Inflammatory macrophage (primary cell): ENCODE measurements at regions not wholly inside any gene's neighbourhood (a gene's known extent, or its start where the extent isn't known, plus 50 kb on each side); places are given as distances from the start of the nearest gene placed in this dataset.

Experiments
- DNase-seq, 2 donors: peaks; one replicate each; pipeline ENCODE4 v3.0.0-alpha.2; 2020 to 2022

DNA sequence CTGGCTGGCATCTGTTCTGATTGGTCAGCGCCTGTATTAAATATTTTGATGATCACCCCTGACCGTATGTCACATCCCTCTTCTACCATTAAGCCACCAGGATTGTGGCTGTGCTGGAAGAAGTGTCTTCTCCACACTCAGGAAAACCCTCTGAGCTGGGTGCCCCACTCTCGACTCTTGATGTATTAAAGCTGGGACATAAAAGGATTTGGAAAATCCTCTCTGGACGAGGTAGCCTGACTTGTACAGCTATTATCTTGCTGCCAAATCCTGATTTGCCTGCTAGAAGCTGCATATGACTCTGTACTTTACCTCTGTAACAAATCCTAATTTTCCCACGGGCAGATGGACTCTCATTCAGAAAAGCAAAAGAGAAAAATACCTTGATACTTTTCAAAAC is 161.0 kb downstream of the SLC28A3 start:
- DNase-seq = no peak

DNA sequence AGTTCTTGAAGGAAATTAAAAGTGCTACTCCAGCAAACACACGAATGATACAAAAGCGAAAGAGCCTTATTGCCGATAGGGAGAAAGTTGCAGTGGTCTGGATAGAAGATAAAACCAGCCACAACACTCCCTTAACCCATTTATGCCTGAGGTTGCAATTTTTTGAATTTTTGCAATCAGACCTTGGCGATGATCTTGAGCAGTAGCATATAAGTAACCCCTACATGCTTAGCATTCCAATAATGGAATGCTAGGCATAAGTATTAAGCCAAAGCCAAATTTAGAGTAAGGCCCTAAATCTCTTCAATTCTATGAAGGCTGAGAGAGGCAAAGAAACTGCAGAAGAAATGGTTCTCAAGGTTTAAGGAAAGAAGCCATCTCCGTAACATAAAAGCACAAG is 153.5 kb downstream of the SLC28A3 start:
- DNase-seq = no peak

DNA sequence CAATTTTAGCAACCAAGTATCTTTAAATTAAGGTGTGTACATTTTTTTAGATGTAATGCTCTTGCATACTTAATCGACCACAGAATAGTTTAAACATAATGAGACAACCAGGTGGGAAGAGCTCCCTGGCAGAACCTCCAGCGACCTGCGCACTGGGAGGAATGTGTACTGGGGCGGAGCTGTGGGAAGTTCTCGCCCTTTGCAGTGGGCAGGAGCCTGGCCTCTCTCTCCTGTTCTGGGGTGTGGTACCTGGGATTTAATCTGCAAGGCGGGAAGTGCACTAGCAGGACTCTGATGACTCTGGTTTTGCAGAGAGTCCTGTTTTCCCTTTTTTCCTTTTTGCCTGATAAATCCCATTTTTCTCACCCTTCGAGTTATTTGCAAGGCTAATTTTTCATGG is 150.7 kb downstream of the SLC28A3 start:
- no peak for DNase-seq

DNA sequence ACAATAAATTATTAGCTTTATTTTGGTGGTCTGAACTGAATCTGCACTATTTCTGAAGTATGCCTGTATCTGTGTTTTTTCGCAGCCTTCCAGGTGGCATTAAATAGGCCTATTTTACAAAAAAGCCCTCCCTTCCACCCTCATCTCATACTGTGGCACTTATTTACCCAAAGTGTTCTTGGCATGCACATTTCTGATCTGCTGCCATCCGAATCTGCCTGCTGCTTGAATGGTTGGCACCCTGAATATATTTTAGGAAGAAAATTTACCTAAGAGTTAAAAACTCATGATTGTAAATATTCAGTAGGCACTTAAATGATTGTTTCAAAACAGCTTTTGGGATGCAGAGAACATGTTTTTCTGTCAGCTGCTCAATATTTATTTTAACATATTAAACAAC is 150.1 kb downstream of the SLC28A3 start:
- DNase-seq = no peak

DNA sequence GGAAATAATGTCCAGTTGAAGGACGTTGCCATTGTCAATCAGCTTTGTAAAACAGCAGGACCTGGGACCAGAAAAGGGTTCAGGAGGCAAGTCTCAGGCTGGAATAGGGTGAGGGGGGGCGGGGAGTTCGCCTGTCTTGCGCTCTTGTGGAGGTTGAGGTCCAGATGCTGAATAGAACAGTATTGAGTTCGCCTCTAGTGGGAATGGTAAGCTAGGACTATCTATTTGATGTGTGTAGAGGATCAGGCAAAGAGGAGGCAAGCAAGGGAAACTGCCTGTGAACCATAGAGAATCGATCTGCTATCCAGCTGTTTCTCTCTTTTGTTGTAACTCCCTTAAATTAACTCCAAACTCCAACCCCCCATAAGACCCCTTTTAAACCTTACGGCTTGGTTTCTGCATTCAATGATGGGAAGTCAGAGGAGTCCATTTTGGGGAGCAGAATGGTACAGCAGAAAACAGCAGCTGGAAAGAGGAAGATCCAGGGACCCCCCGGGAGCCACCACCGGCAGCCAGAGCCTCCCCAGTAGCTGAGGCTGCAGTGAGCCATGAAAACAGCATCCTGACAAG is 133.7 kb downstream of the SLC28A3 start:
- DNase-seq = no peak

DNA sequence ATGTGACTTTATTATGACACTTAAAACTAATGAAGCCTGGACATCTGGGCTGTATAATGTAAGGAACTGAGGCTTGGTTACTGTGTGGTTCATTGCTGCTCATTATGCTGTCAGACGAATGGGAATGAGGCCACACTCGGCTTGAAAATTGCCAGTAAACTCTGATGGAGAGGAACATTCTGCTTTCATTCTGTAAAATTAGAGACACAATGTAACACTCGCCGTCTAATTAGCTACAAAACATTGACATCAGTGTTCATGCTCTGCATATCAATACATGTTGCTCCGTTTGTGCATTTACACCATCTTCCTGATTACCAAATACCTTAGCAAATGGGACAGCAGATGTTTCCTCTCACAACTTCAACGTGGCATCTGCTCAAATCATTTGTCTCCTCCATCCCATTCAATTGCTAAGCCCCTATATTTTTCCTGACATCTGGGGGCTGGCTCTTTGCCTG is 133.0 kb downstream of the SLC28A3 start:
- DNase-seq = no peak

DNA sequence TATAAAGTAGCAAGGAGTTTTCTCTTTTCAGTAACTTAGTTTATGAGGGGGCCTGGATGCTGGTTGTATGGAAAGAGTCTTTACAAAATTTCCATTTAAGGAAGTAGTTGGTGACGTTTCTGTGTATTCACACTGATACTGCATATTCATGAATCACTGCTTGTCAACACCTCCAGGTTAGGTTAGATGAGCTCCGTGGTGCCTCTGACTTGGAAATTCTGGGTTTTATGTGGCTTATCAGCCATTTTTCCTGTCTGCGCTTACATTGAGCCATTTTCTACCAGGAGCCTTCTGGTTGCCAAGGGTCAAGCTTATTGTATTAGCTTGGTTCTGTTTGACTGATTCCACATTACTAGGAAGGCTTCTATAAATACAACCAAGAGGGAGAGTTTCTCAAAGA is 128.3 kb downstream of the SLC28A3 start:
- no peak for DNase-seq

DNA sequence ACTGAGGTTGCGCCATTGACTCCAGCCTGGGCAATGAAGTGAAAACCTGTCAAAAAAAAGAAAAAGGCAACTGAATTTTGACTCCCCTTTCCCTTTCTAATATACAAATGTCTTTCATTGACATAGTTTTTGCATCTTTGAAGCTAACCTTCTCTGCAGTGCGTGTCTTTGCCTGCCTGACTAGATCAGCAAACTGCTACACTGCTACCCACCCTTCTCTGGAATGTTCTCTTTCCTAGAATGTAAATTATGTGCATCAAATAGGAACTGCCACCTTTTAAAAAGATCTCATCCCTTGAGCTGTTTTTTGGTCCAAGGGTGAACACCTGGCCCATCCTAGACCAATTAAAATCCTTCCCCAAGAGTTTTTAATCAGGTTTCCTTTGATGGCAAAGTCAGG is 127.6 kb downstream of the SLC28A3 start:
- DNase-seq = no peak

DNA sequence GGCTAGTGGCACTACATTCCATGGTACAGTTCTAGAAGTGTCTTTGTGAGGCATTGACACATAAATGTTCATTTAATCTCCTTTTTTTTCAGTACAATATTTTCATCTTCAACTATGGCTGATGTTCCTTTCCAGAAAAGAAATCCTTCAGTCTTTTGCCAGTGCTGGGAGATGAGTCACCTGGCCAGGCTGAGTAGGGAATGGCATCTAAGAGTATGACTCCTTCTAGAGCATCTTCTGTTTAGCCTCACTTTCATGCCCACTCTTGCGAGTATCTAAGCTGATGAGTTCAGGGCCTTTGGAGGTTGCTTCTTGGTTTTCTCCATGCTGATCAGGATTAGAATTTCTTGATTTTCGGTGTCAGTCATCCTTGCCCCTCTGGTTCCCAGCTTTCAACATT is 124.4 kb downstream of the SLC28A3 start:
- no peak for DNase-seq

DNA sequence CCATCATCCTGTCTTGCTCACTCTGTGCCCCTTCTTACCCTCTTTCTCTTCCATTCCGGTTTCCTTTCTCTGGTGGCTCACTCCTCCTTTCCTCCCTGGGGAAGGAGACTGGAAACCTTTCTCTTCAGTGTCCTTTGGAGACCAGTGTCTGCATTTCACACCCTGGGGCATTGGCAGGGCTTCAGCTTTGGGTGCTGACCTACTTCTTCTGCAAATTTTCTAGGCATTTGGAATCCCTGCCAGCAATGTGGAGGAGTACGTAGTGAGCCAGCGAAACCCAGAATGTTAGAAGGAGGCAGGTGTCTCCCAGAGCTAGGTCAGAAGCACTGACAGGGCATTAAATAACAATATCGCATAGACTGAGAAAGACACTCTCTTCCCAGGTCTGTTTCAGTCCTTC is 122.2 kb downstream of the SLC28A3 start:
- no peak for DNase-seq

DNA sequence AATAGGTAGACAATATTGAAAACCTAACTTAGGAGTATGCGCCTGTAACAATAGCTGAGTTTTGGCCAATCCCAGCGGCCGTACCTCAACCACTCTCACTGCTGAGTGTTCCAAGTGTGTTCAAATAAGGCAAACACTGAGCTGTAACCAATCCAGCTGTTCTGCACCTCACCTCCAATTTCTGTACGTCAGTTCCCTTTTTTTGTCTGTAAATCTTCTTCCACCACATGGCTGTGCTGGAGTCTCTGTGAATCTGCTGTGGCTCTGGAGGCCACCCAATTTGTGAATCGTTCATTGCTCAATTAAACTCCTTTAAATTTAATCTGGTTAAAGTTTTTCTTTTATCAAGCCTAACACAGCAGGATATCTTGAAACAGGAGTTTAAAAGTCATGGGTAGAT is 116.3 kb downstream of the SLC28A3 start:
- DNase-seq = no peak
